ENCODE measurements at regions not wholly inside any gene's neighbourhood (a gene's known extent, or its start where the extent isn't known, plus 50 kb on each side); places are given as distances from the start of the nearest gene placed in this dataset.

- Histone ChIP-seq H3K4me2 (no peak overlapping the region), H3K36me3 (no peaks in the 10 kb centered on the region), H3K9me3 (ENCODE audit: low read depth) (no peaks in the 10 kb centered on the region), H3K27ac (no peak overlapping the region), H4K20me1 (ENCODE audit: low read depth) (no peaks in the 10 kb centered on the region), H3F3A (ENCODE audit: low read depth) (no peaks in the 10 kb centered on the region), H3K4me1 (peaks cover 3% of the 10 kb centered on the region), H3K79me2 (ENCODE audit: low read depth) (no peaks in the 10 kb centered on the region), H3K4me3 (no peak overlapping the region), H2AFZ (replicated peaks) (no peak overlapping the region), H3K9ac (no peak overlapping the region), H3K27me3 (no peaks in the 10 kb centered on the region)
- Mint-ChIP-seq H3K4me3 (no peak overlapping the region), H3K4me1 (no peaks in the 10 kb centered on the region), H3K27ac (no peak overlapping the region), H3K36me3 (no peaks in the 10 kb centered on the region), H3K9me3 (no peaks in the 10 kb centered on the region), H3K27me3 (ENCODE audit: insufficient read depth, low read depth) (no peaks in the 10 kb centered on the region)
- no peak for DNase-seq (ENCODE audit: low spot score)
- TF ChIP-seq CTCF (IDR thresholded peaks at IDR 0.05) (no peak), EZH2 (IDR thresholded peaks at IDR 0.05) (no peak), EZH2phosphoT487 (IDR thresholded peaks at IDR 0.05) (no peak)
These were observed 144.9 kb upstream of the CLEC14A start for GRCh38 chr14:38400751-38401150.

DNA sequence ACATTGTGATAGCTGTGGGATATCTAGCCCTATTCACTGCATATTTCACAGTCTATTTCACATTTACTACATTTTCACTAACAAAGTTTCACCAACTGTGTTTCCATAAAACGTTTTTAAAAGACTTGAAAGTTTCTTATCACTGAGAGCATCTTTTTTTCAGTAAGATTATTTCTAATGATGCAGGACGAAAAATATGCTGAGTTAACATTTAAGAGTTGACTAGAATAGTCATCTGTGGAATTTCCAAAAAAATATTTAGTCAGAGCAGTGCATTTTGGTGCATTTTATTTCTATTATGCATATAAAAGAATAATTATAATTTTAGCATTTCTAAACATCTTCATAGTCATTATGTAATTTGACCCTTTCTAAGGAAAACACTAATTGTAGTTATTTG lies 143.8 kb upstream of the CLEC14A start:
- H2AFZ ChIP-seq (replicated peaks) = no peak overlapping the region
- no peak overlapping the region for H3K9ac ChIP-seq
- no peak overlapping the region for H3K4me3 Mint-ChIP-seq

GRCh38 chr14:38394767-38395166 lies 138.9 kb upstream of the CLEC14A start:
- H4K20me1 ChIP-seq (ENCODE audit: low read depth) = no peaks in the 10 kb centered on the region
- H3K36me3 Mint-ChIP-seq = no peaks in the 10 kb centered on the region
- H3K9me3 Mint-ChIP-seq = no peaks in the 10 kb centered on the region
- H3K4me3 ChIP-seq = no peak overlapping the region
- H3K27me3 Mint-ChIP-seq (ENCODE audit: insufficient read depth, low read depth) = no peaks in the 10 kb centered on the region
- no peak overlapping the region for H2AFZ ChIP-seq (replicated peaks)
- H3K27ac ChIP-seq = no peak overlapping the region
- no peak for DNase-seq (ENCODE audit: low spot score)
- no peaks in the 10 kb centered on the region for H3F3A ChIP-seq (ENCODE audit: low read depth)
- peaks cover 6% of the 10 kb centered on the region for H3K4me1 Mint-ChIP-seq
- no peaks in the 10 kb centered on the region for H3K79me2 ChIP-seq (ENCODE audit: low read depth)
- no peak for TF ChIP-seq EZH2 (IDR thresholded peaks at IDR 0.05)
- TF ChIP-seq EZH2phosphoT487 (IDR thresholded peaks at IDR 0.05) = no peak
- no peak for TF ChIP-seq CTCF (IDR thresholded peaks at IDR 0.05)
- H3K4me2 ChIP-seq = no peak overlapping the region
- H3K36me3 ChIP-seq = no peaks in the 10 kb centered on the region
- no peaks in the 10 kb centered on the region for H3K9me3 ChIP-seq (ENCODE audit: low read depth)
- no peak overlapping the region for H3K9ac ChIP-seq
- no peak overlapping the region for H3K4me3 Mint-ChIP-seq
- peaks cover 21% of the 10 kb centered on the region for H3K27me3 ChIP-seq
- no peaks in the 10 kb centered on the region for H3K4me1 ChIP-seq
- H3K27ac Mint-ChIP-seq = no peak overlapping the region

More for the DNA sequence above, 143.8 kb upstream of the CLEC14A start:
- Histone ChIP-seq H3K9me3 (ENCODE audit: low read depth) (no peaks in the 10 kb centered on the region), H3K27ac (no peak overlapping the region), H3K4me2 (no peak overlapping the region), H3K27me3 (peaks cover 4% of the 10 kb centered on the region), H3F3A (ENCODE audit: low read depth) (no peaks in the 10 kb centered on the region), H3K4me3 (no peak overlapping the region), H3K4me1 (no peaks in the 10 kb centered on the region), H4K20me1 (ENCODE audit: low read depth) (no peaks in the 10 kb centered on the region), H3K36me3 (no peaks in the 10 kb centered on the region), H3K79me2 (ENCODE audit: low read depth) (no peaks in the 10 kb centered on the region)
- Mint-ChIP-seq H3K9me3 (no peaks in the 10 kb centered on the region), H3K4me1 (no peaks in the 10 kb centered on the region), H3K27me3 (ENCODE audit: insufficient read depth, low read depth) (no peaks in the 10 kb centered on the region), H3K36me3 (no peaks in the 10 kb centered on the region), H3K27ac (no peak overlapping the region)
- DNase-seq (ENCODE audit: low spot score) = no peak
- TF ChIP-seq EZH2 (IDR thresholded peaks at IDR 0.05) (no peak), CTCF (IDR thresholded peaks at IDR 0.05) (no peak), EZH2phosphoT487 (IDR thresholded peaks at IDR 0.05) (no peak)

All from neural progenitor cell (in vitro differentiated cells).